GM18502 (cell line): ENCODE measurements at regions not wholly inside any gene's neighbourhood (a gene's known extent, or its start where the extent isn't known, plus 50 kb on each side); places are given as distances from the start of the nearest gene placed in this dataset.
"Not testable (repeated sequence)": the region's sequence is repeated elsewhere in the genome, so short reads cannot be mapped to it uniquely, and the experiment has no call there.

ENCODE experiments used
- ATAC-seq: cut with Tn5 transposase; IDR thresholded peaks from one replicate; pipeline ENCODE4 v1.9.1; 2021; ENCODE audit warnings: mild to moderate bottlenecking; ENCODE audit not compliant: unreplicated experiment, poor library complexity

- no peak for ATAC-seq
These were observed 73.8 kb downstream of the C9orf50 start for GRCh38 chr9:129547063-129547462.

DNA sequence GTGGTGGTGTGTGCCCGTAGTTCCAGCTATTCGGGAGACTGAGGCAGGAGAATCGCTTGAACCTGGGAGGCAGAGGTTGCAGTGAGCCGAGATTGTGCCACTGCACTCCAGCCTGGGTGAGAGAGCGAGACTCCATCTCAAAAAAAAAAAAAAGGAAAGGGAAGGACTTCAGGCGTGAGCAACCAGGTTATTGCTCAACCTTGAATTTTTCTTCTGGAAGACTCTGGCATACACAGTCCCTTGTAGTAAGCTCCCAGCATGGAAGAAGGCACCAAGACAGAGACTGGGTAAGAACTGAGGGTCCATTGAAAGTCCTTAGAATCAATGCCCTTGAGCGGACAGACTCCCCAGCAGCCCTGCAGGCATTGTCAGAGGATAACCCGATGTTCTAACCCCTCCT lies 75.0 kb downstream of the C9orf50 start:
- ATAC-seq: not testable (repeated sequence)

GRCh38 chr9:129544761-129545160 lies 76.1 kb downstream of the C9orf50 start:
- ATAC-seq: no peak

DNA sequence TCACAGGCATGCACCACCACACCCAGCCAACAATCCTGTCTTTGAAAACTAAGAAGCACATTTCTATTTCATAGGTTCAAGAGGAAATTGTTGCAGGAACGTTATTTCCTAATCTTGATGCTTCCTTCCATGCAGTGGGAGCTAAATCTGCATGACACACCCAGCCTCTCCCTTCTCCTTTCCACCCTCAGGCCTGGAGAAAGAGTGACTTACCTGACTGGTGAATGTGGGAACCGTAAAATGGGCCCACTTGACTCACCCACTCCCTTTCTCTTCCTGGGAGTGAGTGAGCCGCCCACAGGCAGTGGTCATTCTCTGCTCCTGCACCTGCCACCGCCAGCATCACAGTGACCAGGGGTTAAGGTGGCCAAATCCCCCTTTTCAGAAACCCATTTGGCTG lies 78.2 kb downstream of the C9orf50 start:
- ATAC-seq: no peak

DNA sequence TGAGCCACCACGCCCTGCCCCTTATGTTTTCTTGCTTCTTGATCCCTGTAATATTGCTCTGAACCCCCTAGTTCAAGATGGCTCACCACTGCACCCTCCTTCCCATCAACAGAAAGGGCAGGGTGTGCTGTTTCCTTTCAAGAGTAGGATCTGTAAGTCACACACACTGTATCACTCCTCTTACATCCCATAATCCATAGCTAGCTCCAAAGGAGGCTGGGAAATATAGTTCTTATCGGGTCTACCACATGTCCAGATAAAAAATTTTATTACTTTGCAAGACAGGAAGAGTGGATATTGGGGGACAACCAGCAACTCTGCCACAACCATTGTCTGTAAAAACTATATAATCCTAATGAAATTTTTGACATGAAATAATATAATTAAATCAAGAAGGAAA lies 79.6 kb downstream of the C9orf50 start:
- ATAC-seq: no peak

DNA sequence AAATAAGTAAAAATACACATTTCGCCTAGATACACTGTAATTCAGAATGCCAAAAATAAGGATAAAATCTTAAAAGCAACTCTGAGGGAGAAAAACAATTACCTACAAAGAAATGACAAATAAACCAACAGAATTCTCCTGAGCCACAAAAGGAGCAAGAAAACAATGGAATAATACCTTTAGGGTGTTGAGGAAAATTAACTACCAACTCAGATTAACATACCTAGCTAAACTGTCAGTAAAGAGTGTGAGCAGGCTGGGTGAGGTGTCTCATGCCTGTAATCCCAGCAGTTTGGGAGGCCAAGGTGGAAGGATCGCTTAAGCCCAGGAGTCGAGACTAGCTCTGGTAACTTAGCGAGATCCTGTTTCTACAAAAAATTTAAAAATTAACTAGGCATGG lies 81.5 kb downstream of the C9orf50 start:
- ATAC-seq: no peak

DNA sequence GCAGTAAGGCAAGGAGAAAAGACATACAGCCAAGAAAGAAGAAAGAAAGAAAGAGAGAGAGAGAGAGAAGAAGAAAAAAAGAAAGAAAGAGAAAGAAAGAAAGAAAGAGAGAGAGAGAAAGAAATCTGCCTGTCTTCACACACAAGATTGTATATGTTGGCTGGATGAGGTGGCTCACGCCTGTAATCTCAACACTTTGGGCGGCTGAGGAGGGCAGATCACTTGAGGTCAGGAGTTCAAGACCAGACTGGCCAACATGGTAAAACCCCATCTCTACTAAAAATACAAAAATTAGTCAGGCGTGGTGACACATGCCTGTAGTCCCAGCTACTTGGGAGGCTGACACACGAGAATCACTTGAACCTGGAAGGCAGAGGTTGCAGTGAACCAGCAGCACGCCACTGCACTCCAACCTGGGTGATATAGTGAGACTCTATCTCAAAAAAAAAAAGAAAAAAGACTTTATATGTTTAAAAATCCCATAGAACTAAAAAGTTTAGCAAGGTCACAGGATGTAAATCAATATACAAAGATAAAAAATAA lies 89.0 kb downstream of the C9orf50 start:
- not testable (repeated sequence) for ATAC-seq

DNA sequence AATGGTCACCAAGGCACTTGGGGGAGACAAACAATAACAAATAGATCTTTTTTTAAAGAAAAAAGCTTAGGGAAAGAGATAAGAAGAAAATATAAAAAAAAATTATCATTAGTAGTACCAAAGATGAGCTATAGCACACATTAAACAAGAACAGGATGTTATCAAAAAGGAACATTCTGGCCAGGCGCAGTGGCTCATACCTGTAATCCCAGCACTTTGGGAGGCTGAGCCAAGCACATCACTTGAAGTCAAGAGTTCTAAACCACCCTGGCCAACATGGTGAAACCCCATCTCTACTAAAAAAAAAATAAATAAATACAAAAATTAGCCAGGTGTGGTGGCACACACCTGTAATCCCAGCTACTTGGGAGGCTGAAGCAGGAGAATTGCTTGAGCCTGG lies 92.9 kb downstream of the C9orf50 start:
- not testable (repeated sequence) for ATAC-seq

- ATAC-seq: no peak
These were observed 95.2 kb downstream of the C9orf50 start for GRCh38 chr9:129525656-129526196.

DNA sequence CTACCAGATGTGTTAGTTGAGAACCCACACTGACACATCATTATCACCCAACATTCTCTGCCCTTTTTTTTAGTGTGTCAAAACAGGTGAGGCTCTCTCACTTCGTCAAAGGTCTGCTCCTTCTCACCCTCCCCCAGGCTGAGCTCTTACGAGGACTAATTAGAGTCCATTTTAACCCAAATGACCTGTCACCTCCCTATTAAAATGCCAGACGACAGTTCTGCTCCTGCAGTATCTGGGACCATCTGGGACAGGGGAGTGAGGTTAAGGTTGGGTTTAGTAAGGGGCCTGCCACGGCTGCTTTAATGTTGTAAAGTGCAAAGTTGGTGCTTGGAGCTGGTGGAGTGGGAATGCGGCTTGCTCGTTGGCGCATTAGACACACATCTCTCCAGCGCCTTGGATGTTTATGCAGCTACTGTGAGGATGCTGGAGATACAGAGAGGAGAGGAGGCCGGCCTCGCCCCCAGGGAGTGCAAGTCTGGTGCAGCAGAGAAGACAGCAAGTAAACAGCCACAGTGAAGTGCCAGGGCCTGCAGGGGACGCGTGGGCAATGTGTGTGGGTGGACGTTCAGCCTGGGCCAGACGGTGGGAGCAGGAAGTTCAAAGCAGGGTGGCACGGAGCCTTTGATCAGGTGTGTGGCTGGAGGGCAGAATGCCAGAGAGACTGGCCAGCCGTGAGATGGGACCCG lies 96.2 kb downstream of the C9orf50 start:
- no peak for ATAC-seq

- no peak for ATAC-seq
These were observed 96.8 kb downstream of the C9orf50 start for GRCh38 chr9:129523943-129524581.

DNA sequence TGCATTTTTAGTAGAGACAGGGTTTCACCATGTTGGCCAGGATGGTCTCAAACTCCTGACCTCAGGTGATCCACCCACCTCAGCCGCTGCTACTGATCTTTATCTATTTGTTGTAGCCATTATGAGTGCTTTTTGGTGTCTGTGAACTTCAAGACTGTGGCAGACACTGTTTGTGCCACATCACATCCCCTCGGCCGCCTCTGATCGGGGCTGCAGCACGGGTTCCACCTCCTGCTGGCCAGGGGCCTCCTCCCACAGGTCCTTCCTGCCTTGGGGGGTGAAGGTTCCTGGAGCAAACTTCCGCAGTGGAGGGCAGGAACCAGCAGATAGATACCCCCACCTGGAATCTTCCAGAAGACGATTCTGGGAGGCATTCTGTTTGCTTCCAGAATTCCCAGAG lies 98.5 kb downstream of the C9orf50 start:
- ATAC-seq: no peak

DNA sequence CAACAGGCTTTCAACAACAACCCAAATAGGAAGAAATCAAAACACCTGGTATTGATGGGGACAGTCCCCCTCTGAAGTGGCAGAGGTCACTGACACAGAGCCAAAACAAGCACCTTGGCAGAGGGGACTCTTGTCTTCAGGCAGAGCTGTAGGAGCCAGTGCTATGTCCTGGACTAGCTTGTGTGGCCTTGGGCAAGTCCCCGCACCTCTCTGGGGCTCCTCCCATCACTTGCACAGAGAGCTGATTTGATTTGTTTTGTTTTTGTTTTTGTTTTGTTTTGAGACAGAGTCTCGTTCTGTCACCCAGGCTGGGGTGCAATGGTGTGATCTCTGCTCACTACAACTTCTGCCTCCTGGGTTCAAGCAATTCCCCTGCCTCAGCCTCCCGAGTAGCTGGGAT lies 100.8 kb downstream of the C9orf50 start:
- no peak for ATAC-seq

DNA sequence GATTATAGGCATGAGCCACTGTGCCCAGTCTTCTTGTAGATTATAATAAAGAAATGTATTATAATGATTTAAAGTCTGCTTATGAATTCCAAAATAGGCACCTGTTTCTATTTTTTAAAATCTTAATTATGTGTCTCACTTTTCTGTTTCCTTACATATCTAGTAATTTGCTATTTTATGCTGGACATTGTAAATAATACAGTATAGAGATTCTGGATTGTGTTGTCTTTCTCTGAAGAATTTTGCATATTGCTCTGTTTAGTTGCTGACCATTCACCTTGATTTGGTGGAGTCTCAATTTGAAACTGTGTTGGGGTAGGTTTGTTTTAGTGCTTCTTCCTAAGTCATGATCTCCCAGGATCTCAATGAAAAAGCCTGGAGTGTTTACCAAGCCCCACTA lies 102.8 kb downstream of the C9orf50 start:
- ATAC-seq: no peak

GRCh38 chr9:129517006-129517405 lies 103.9 kb downstream of the C9orf50 start:
- ATAC-seq: no peak

DNA sequence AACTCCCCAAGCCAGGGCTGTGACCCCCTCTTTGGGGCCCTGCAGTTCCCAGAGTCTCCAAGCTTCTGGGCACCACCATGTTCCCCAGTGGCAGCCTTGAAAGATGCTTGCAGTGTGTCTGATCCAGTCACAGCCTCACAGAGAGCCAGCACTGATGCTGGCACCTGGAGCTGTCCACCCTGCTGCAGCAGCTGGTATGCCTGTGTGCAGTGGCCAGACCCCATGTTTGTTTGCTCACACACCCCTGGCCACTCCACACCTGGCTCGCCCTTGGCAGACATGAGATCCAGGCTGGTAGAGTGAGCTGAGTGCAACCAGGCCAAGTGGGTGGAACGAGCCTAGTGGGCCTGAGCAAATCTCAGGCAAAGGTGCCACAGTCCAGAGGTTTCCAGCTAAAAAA lies 106.0 kb downstream of the C9orf50 start:
- ATAC-seq: no peak

- ATAC-seq: no peak
These were observed 106.4 kb downstream of the C9orf50 start for GRCh38 chr9:129514497-129514867.

DNA sequence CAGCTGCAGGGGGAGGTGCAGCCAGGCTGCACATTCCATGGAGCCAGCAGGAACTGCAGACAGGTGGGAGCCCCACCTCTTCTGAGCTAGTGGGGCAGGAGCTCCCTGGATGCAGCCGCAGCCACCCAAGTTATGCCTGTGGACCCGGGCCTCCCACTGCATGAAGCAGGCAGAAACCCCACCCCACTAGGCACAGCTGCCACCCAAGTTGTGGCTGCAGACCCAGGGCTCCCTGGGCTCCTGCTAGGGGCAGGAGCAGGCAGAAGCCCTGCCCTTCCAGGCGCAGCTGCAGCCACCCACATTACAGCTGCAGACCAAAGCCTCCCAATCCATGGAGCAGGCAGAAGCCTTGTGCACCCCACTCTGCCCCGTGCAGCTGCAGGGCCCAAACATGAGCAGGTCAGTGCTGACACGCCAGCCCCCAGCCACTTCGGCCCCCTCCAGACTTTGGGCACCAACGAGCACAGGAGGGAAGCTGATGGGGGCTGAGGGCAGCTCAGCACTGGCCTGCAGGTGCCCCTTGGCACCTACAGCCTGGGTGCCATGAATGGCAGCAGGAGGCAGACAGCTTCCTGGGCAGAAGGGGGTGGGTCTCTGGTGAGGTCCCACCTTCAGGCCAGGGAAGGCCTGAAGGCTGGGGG lies 106.9 kb downstream of the C9orf50 start:
- ATAC-seq: no peak

GRCh38 chr9:129513282-129513681 lies 107.6 kb downstream of the C9orf50 start:
- ATAC-seq: no peak

GRCh38 chr9:129511285-129511900 lies 109.5 kb downstream of the C9orf50 start:
- no peak for ATAC-seq

DNA sequence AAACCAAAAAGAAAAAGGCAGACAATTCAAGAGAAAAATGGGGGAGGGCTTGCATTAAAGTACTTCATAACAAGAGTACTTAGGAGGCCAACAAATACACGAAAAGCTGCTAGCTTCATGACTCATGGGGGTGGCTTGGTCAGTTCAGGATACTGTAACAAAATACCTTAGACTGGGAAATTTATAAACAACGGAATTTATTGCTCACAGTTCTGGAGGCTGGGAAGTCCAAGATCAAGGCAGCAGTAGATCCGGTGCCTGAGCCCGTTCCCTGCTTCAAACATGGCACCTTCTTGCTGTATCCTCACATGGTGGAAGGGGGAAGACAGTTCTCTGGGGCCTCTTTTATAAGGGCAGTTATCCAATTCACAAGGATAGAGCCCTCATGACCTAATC lies 111.4 kb downstream of the C9orf50 start:
- ATAC-seq: no peak
